ENCODE measurements at regions not wholly inside any gene's neighbourhood (a gene's known extent, or its start where the extent isn't known, plus 50 kb on each side); places are given as distances from the start of the nearest gene placed in this dataset.
A peak's percentile ranks its signal among the peaks of the same experiment; 100 is the strongest.

DNA sequence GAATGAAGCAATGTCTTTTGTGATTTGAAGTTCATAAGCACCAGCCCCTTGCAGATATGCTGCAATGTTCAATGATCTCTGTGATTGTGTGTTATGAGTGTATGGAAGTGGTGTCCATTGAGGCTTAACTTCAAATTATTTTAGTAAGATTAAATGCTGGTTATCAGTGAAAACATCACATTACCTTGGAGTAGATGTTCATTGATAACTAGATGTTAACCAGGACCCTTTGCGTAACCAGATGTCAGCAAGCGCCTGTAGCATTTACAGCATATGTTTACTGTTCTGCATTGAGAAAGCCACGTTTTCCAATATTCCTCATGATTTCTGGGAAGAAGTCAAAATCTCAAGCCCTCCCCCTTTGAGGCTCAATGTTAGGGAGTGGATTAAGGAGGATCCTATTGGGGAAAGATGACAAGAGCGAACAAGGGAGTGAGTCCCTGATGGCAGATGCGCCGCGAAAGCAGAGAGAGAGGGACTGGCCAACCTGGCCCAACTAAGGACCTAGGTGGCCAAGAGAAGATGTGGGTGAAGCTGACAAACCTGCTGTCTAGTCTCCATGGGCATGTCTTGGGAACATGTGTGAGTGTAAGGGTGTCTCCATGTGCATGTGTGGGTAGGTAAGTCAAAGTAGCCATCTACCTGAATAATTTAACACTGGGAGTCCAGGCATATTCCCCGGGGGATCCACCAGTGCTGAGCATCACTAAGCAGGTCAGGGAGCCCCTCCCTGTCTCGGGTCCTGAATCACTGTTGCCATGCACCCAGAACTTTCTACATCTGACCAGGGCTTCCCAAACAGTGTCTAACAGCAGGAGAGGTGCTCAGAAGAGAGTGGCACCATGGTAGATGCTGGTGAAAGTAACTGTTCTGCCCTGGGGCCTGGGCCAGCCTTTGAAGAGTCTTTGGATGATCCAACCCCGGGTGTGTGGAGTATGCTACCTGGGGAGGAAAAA lies 141.6 kb upstream of the GDF10 start:
- TF ChIP-seq CTCF (IDR thresholded peaks at IDR 0.05; ENCODE audit: control extremely low read depth, extremely low read depth), result no peak
- Histone ChIP-seq H3K4me3 (no peak overlapping the region), H3K4me1 (ENCODE audit: control insufficient read depth in 5 of 5, insufficient read depth in 5 of 5, low read length in 5 of 5) (peaks cover 0 to 13% (median 0%) of the 10 kb centered on the region in 5 donors), H3K27ac (ENCODE audit: low read depth in 1 of 2, low read length in 1 of 2) (no peak overlapping the region), H3K9me3 (ENCODE audit: control insufficient read depth in 4 of 4, insufficient read depth in 3 of 4, low read length in 3 of 4) (peaks cover 0 to 10% (median 4%) of the 10 kb centered on the region in 4 donors), H3K27me3 (ENCODE audit: control insufficient read depth in 3 of 3, insufficient read depth in 3 of 3, low read length in 2 of 3) (no peaks in the 10 kb centered on the region), H3K9ac (ENCODE audit: insufficient read depth in 1 of 2, low read length in 2 of 2) (no peak overlapping the region), H3K36me3 (ENCODE audit: control insufficient read depth in 4 of 4, insufficient read depth in 4 of 4, low read length in 4 of 4) (no peaks in the 10 kb centered on the region)
- 89 to 92% methylated on average over 10 of the region's 10 CpGs for WGBS, 2 donors
- no peak for ATAC-seq (ENCODE audit: insufficient read depth, low FRiP score)
- DNase-seq, result no peak

- WGBS, 2 donors, result 79 to 87% methylated on average over 7 of the region's 7 CpGs
- no peak overlapping the region for H3K27ac ChIP-seq (ENCODE audit: low read depth in 1 of 2, low read length in 1 of 2)
- H3K4me1 ChIP-seq (ENCODE audit: control insufficient read depth in 5 of 5, insufficient read depth in 5 of 5, low read length in 5 of 5), result peaks cover 0 to 13% (median 0%) of the 10 kb centered on the region in 5 donors
- no peak overlapping the region for H3K9ac ChIP-seq (ENCODE audit: insufficient read depth in 1 of 2, low read length in 2 of 2)
- H3K27me3 ChIP-seq (ENCODE audit: control insufficient read depth in 3 of 3, insufficient read depth in 3 of 3, low read length in 2 of 3), result no peaks in the 10 kb centered on the region
- DNase-seq, result peak; percentile 25 to 81 (median 59)
- ATAC-seq (ENCODE audit: insufficient read depth, low FRiP score), result peak; percentile 6
- H3K9me3 ChIP-seq (ENCODE audit: control insufficient read depth in 4 of 4, insufficient read depth in 3 of 4, low read length in 3 of 4), result peaks cover 0 to 10% (median 4%) of the 10 kb centered on the region in 4 donors
- TF ChIP-seq CTCF (IDR thresholded peaks at IDR 0.05; ENCODE audit: control extremely low read depth, extremely low read depth), result no peak
- H3K4me3 ChIP-seq, result no peak overlapping the region
- no peaks in the 10 kb centered on the region for H3K36me3 ChIP-seq (ENCODE audit: control insufficient read depth in 4 of 4, insufficient read depth in 4 of 4, low read length in 4 of 4)
Observed at GRCh38 chr10:47159361-47160260, 140.4 kb upstream of the GDF10 start.

GRCh38 chr10:47160261-47160908 lies 139.6 kb upstream of the GDF10 start:
- ATAC-seq (ENCODE audit: insufficient read depth, low FRiP score) (no peak), DNase-seq (no peak)
- Histone ChIP-seq H3K27ac (ENCODE audit: low read depth in 1 of 2, low read length in 1 of 2) (no peak overlapping the region), H3K36me3 (ENCODE audit: control insufficient read depth in 4 of 4, insufficient read depth in 4 of 4, low read length in 4 of 4) (no peaks in the 10 kb centered on the region), H3K9me3 (ENCODE audit: control insufficient read depth in 4 of 4, insufficient read depth in 3 of 4, low read length in 3 of 4) (peaks cover 0 to 6% (median 2%) of the 10 kb centered on the region in 4 donors), H3K27me3 (ENCODE audit: control insufficient read depth in 3 of 3, insufficient read depth in 3 of 3, low read length in 2 of 3) (no peaks in the 10 kb centered on the region), H3K4me3 (no peak overlapping the region), H3K4me1 (ENCODE audit: control insufficient read depth in 5 of 5, insufficient read depth in 5 of 5, low read length in 5 of 5) (peaks cover 0 to 21% (median 6%) of the 10 kb centered on the region in 5 donors), H3K9ac (ENCODE audit: insufficient read depth in 1 of 2, low read length in 2 of 2) (no peak overlapping the region)
- TF ChIP-seq CTCF (IDR thresholded peaks at IDR 0.05; ENCODE audit: control extremely low read depth, extremely low read depth), result no peak
- 79 to 89% methylated on average over 9 of the region's 9 CpGs for WGBS, 2 donors
